AG04450 (cell line): ENCODE measurements at regions not wholly inside any gene's neighbourhood (a gene's known extent, or its start where the extent isn't known, plus 50 kb on each side); places are given as distances from the start of the nearest gene placed in this dataset.
A peak's percentile ranks its signal among the peaks of the same experiment; 100 is the strongest.

ENCODE experiments used
- CTCF ChIA-PET: fragments of 300-600, 350-600 bp; formaldehyde crosslinking; extraction: SDS; loops from one replicate; lab custom pipeline; 2022; ENCODE audit warnings: antibody characterized with exemption, inconsistent platforms; lab: Charles Lee
- POLR2A ChIA-PET: fragments of 350-600 bp; formaldehyde crosslinking; extraction: SDS; loops from one replicate; lab custom pipeline; 2021; ENCODE audit warnings: antibody characterized with exemption, inconsistent platforms; lab: Yijun Ruan, JAX
- DNase-seq: peaks from one replicate; pipeline ENCODE4 v3.0.0-alpha.2; 2011; ENCODE audit warnings: low read depth, low spot score
- H3K27ac ChIP-seq: one replicate; pipeline ENCODE4 v1.5.1; 2012; ENCODE audit warnings: low read depth, low read length, control low read depth
- H3K27me3 ChIP-seq: one replicate; pipeline ENCODE4 v1.6.0; 2012; ENCODE audit warnings: low read length; ENCODE audit not compliant: control insufficient read depth, insufficient read depth
- H3K4me3 ChIP-seq: 2 replicates; pipeline ENCODE4 v1.5.1; 2011; ENCODE audit warnings: mild to moderate bottlenecking, low read depth, low read length, control low read depth
- H3K9me3 ChIP-seq: 2 replicates; pipeline ENCODE4 v1.5.1; 2012; ENCODE audit warnings: low read length; ENCODE audit not compliant: control insufficient read depth, insufficient read depth
- TF ChIP-seq, protein P1 (sequence below): IDR thresholded peaks from 2 replicates; pipeline ENCODE4 v1.5.1; 2011; ENCODE audit warnings: low read depth, low read length, control low read depth, inconsistent platforms

GRCh38 chr21:38958323-38958705, 152.6 kb downstream of the ETS2 start:
- no peak overlapping the region for H3K4me3 ChIP-seq
- ChIA-PET CTCF (interaction anchor here (1.2 kb wide), 1 partner anchor 180 kb away, joined by 4 read pairs; no protein-coding TSS in a partner anchor), POLR2A (interaction anchor here (1.8 kb wide), 1 partner anchor 151 kb away, joined by 4 read pairs; no protein-coding TSS in a partner anchor)

DNA sequence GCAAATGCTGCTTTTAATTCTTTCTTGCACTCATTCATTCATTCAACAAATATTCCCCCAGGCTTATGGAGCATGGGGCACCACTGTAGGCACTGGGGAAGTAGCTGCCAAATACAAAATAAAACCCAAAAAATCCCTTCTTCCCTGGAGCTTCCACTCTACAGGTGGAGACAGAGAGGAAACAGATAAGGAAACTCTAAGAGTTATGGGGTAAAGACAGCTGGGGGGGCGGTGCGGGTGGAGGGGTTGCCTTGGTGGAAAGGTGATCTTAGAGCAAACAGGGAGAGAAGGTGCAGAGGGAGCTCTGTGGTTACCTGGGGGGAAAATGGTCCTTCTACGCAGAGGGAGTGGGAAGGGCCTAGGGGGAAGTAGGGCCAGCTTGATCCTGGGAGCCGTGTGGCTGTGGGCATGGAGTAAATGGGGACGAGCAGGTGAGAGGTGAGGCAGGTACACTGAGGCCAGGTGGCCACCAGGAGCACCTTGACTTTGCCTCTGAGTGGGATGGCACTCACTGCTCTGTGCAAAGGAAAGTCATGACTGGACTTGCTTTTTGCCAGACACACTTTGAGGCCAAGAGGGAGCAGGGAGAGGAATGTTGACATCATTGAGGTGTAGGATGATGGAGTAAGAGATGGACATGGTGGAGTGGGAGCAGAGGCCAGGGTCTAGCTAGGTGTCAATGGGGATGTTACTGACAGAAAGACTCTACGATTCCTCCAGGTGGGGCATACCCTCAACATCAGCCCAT, 152.0 kb downstream of the ETS2 start:
- Histone ChIP-seq H3K27me3 (no peaks in the 10 kb centered on the region), H3K9me3 (peaks cover 12% of the 10 kb centered on the region), H3K4me3 (no peak overlapping the region), H3K27ac (no peak overlapping the region)
- TF ChIP-seq, protein P1, sequence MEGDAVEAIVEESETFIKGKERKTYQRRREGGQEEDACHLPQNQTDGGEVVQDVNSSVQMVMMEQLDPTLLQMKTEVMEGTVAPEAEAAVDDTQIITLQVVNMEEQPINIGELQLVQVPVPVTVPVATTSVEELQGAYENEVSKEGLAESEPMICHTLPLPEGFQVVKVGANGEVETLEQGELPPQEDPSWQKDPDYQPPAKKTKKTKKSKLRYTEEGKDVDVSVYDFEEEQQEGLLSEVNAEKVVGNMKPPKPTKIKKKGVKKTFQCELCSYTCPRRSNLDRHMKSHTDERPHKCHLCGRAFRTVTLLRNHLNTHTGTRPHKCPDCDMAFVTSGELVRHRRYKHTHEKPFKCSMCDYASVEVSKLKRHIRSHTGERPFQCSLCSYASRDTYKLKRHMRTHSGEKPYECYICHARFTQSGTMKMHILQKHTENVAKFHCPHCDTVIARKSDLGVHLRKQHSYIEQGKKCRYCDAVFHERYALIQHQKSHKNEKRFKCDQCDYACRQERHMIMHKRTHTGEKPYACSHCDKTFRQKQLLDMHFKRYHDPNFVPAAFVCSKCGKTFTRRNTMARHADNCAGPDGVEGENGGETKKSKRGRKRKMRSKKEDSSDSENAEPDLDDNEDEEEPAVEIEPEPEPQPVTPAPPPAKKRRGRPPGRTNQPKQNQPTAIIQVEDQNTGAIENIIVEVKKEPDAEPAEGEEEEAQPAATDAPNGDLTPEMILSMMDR, result no peak
- DNase-seq, result no peak
- CTCF ChIA-PET, result interaction anchor here (1.2 kb wide), 1 partner anchor 180 kb away, joined by 4 read pairs; no protein-coding TSS in a partner anchor
- POLR2A ChIA-PET, result interaction anchor here (1.1 kb wide), 1 partner anchor 22 kb away, joined by 3 read pairs; no protein-coding TSS in a partner anchor

More at GRCh38 chr21:38958323-38958705, 152.6 kb downstream of the ETS2 start:
- Histone ChIP-seq H3K27me3 (no peaks in the 10 kb centered on the region), H3K9me3 (peaks cover 15% of the 10 kb centered on the region), H3K27ac (peak overlapping the region; percentile 62)
- TF ChIP-seq, protein P1, result no peak
- DNase-seq, result no peak

- Histone ChIP-seq H3K4me3 (no peak overlapping the region), H3K27me3 (no peaks in the 10 kb centered on the region), H3K27ac (no peak overlapping the region), H3K9me3 (peaks cover 5% of the 10 kb centered on the region)
- POLR2A ChIA-PET, result interaction anchor here (1.1 kb wide), 1 partner anchor 22 kb away, joined by 3 read pairs; no protein-coding TSS in a partner anchor
- DNase-seq, result no peak
- CTCF ChIA-PET, result interaction anchor here (0.6 to 1.4 kb wide), 2 partner anchors 30 to 147 kb away, joined by 3 to 4 read pairs; no protein-coding TSS in a partner anchor
- TF ChIP-seq, protein P1, result no peak
Measured at GRCh38 chr21:38956856-38957571, 151.3 kb downstream of the ETS2 start.

DNA sequence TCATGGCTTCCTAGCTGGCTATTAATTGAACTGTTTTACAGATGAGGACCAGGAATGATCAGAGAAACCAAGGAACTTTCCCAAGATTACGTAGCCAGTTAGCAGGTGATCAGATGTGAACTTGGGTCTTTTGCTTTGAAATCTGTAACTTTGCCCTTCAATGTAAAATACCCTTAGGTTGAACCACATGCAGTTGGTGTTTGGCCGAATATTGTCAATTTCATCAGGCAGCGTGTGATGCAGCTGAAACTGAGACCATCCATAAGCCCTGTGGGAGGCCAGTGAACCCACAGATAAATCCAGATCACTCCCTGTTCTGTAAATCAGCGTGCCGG, 150.8 kb downstream of the ETS2 start:
- Histone ChIP-seq H3K9me3 (peaks cover under 1% of the 10 kb centered on the region), H3K4me3 (no peak overlapping the region), H3K27ac (no peak overlapping the region), H3K27me3 (no peaks in the 10 kb centered on the region)
- DNase-seq, result no peak
- ChIA-PET CTCF (interaction anchor here (0.6 to 1.4 kb wide), 2 partner anchors 30 to 147 kb away, joined by 3 to 4 read pairs; no protein-coding TSS in a partner anchor), POLR2A (interaction anchor here (0.5 to 1.3 kb wide), 4 partner anchors 9 to 149 kb away, joined by 3 to 9 read pairs (median 3); no protein-coding TSS in a partner anchor)
- TF ChIP-seq, protein P1, result no peak
